ENCODE measurements at regions not wholly inside any gene's neighbourhood (a gene's known extent, or its start where the extent isn't known, plus 50 kb on each side); places are given as distances from the start of the nearest gene placed in this dataset.

GRCh38 chr10:80971461-80971860 lies 433.8 kb downstream of the SH2D4B start:
- H3K4me3 ChIP-seq (ENCODE audit: low read length), result no peak overlapping the region
- no peak for TF ChIP-seq CTCF (conservative IDR thresholded peaks at IDR 0.05; ENCODE audit: low read depth, low read length)
- DNase-seq (ENCODE audit: low read depth), result no peak

- no peak for DNase-seq (ENCODE audit: low read depth)
- TF ChIP-seq CTCF (conservative IDR thresholded peaks at IDR 0.05; ENCODE audit: low read depth, low read length), result no peak
- no peak overlapping the region for H3K4me3 ChIP-seq (ENCODE audit: low read length)
Observed at GRCh38 chr10:80976658-80977057, 439.0 kb downstream of the SH2D4B start.

- no peak overlapping the region for H3K4me3 ChIP-seq (ENCODE audit: low read length)
- no peak for TF ChIP-seq CTCF (conservative IDR thresholded peaks at IDR 0.05; ENCODE audit: low read depth, low read length)
- DNase-seq (ENCODE audit: low read depth), result no peak
Observed at GRCh38 chr10:80985102-80985501, 447.4 kb downstream of the SH2D4B start.

- H3K4me3 ChIP-seq (ENCODE audit: low read length), result no peak overlapping the region
- no peak for TF ChIP-seq CTCF (conservative IDR thresholded peaks at IDR 0.05; ENCODE audit: low read depth, low read length)
- no peak for DNase-seq (ENCODE audit: low read depth)
Observed at GRCh38 chr10:80986596-80986995, 448.9 kb downstream of the SH2D4B start.

- TF ChIP-seq CTCF (conservative IDR thresholded peaks at IDR 0.05; ENCODE audit: low read depth, low read length), result no peak
- DNase-seq (ENCODE audit: low read depth), result no peak
- no peak overlapping the region for H3K4me3 ChIP-seq (ENCODE audit: low read length)
Observed at GRCh38 chr10:80988755-80989154, 451.1 kb downstream of the SH2D4B start.

- TF ChIP-seq CTCF (conservative IDR thresholded peaks at IDR 0.05; ENCODE audit: low read depth, low read length), result no peak
- no peak overlapping the region for H3K4me3 ChIP-seq (ENCODE audit: low read length)
- DNase-seq (ENCODE audit: low read depth), result no peak
Observed at GRCh38 chr10:80996615-80997193, 459.0 kb downstream of the SH2D4B start.

GRCh38 chr10:81000781-81001180 lies 463.1 kb downstream of the SH2D4B start:
- TF ChIP-seq CTCF (conservative IDR thresholded peaks at IDR 0.05; ENCODE audit: low read depth, low read length), result no peak
- H3K4me3 ChIP-seq (ENCODE audit: low read length), result no peak overlapping the region
- no peak for DNase-seq (ENCODE audit: low read depth)

Data from retinal pigment epithelial cell (primary cell).